ENCODE measurements at regions not wholly inside any gene's neighbourhood (a gene's known extent, or its start where the extent isn't known, plus 50 kb on each side); places are given as distances from the start of the nearest gene placed in this dataset.

DNA sequence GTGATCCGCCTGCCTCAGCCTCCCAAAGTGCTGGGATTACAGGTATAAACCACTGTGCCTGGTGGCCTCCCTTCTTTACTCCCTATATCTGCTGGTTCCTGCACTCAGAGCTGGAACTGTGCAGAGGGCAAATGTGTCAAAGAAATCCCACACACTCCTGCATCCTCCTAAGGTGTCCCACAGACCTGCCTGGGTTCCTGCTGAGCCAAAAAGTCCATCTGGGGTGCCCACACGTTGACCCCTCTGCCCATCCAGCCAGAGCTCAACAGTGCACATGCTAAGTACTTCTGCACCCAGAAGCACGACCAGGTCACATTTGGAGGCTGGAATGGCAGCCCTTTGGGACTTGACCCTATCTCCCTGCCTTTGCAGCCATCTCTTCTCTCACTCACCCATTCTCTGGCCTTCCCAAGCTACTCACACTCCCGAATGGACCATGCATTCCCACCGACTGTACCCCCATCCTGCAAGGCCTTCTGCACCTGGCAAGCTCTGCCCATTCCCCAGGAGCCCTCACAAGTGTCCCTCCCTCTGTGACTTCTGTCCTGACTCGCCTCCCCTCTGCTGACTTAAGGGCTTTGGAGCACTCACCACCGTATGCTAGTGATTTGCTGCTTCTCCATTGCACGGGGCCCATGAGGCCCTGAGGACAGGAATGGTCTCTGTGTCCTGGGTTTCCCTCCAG lies 152.1 kb downstream of the KCTD15 start:
- TF ChIP-seq, protein P1, sequence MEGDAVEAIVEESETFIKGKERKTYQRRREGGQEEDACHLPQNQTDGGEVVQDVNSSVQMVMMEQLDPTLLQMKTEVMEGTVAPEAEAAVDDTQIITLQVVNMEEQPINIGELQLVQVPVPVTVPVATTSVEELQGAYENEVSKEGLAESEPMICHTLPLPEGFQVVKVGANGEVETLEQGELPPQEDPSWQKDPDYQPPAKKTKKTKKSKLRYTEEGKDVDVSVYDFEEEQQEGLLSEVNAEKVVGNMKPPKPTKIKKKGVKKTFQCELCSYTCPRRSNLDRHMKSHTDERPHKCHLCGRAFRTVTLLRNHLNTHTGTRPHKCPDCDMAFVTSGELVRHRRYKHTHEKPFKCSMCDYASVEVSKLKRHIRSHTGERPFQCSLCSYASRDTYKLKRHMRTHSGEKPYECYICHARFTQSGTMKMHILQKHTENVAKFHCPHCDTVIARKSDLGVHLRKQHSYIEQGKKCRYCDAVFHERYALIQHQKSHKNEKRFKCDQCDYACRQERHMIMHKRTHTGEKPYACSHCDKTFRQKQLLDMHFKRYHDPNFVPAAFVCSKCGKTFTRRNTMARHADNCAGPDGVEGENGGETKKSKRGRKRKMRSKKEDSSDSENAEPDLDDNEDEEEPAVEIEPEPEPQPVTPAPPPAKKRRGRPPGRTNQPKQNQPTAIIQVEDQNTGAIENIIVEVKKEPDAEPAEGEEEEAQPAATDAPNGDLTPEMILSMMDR (IDR thresholded peaks at IDR 0.05), result no peak
- TF ChIP-seq POLR2A (IDR thresholded peaks at IDR 0.05), result no peak
